ENCODE measurements at regions not wholly inside any gene's neighbourhood (a gene's known extent, or its start where the extent isn't known, plus 50 kb on each side); places are given as distances from the start of the nearest gene placed in this dataset.

DNA sequence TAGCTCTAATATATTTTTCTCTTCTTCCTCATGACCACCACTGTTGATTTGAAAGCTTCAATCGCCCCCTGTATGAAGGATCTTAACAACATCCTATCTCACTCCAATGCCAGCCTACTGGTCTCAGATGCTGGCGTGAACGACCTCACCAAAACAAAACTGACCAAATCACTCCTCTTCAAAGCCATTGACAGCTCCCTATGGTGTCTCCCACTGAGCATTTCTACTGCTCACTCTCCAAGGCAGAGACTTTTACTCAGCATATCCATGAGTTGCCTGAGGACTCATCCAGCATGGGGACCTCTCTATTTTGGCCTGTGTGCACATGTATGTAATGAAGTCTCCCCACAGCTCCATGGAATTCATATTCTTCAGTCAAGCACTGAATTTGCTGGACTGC is 520.4 kb downstream of the TFAP2B start:
- TF ChIP-seq, protein P1, sequence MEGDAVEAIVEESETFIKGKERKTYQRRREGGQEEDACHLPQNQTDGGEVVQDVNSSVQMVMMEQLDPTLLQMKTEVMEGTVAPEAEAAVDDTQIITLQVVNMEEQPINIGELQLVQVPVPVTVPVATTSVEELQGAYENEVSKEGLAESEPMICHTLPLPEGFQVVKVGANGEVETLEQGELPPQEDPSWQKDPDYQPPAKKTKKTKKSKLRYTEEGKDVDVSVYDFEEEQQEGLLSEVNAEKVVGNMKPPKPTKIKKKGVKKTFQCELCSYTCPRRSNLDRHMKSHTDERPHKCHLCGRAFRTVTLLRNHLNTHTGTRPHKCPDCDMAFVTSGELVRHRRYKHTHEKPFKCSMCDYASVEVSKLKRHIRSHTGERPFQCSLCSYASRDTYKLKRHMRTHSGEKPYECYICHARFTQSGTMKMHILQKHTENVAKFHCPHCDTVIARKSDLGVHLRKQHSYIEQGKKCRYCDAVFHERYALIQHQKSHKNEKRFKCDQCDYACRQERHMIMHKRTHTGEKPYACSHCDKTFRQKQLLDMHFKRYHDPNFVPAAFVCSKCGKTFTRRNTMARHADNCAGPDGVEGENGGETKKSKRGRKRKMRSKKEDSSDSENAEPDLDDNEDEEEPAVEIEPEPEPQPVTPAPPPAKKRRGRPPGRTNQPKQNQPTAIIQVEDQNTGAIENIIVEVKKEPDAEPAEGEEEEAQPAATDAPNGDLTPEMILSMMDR (IDR thresholded peaks at IDR 0.05) = no peak
- TF ChIP-seq POLR2AphosphoS5 (IDR thresholded peaks at IDR 0.05; ENCODE audit: insufficient read depth in 1 of 2, low read depth in 1 of 2) (no peak), POLR2A (IDR thresholded peaks at IDR 0.05) (no peak)

All from vagina (tissue), 2 donors.